Endothelial cell (in vitro differentiated cells): ENCODE measurements at regions not wholly inside any gene's neighbourhood (a gene's known extent, or its start where the extent isn't known, plus 50 kb on each side); places are given as distances from the start of the nearest gene placed in this dataset.

Experiments
- DNase-seq: peaks from one replicate; pipeline ENCODE4 v3.0.0; 2021; ENCODE audit warnings: low spot score
- H3K27ac Mint-ChIP-seq: one replicate; pipeline ENCODE4 v1.8.0; 2021; ENCODE audit warnings: mixed read lengths, inconsistent platforms; ENCODE audit not compliant: unreplicated experiment
- H3K27me3 Mint-ChIP-seq: one replicate; pipeline ENCODE4 v1.8.0; 2021; ENCODE audit warnings: mild to moderate bottlenecking, moderate library complexity, mixed read lengths, inconsistent platforms; ENCODE audit not compliant: unreplicated experiment
- H3K36me3 Mint-ChIP-seq: one replicate; pipeline ENCODE4 v1.8.0; 2021; ENCODE audit warnings: mild to moderate bottlenecking, low read depth, mixed read lengths, inconsistent platforms; ENCODE audit not compliant: unreplicated experiment
- H3K4me1 Mint-ChIP-seq: one replicate; pipeline ENCODE4 v1.8.0; 2021; ENCODE audit warnings: mild to moderate bottlenecking, mixed read lengths, inconsistent platforms; ENCODE audit not compliant: unreplicated experiment
- H3K4me3 Mint-ChIP-seq: one replicate; pipeline ENCODE4 v1.8.0; 2021; ENCODE audit warnings: mild to moderate bottlenecking, mixed read lengths, inconsistent platforms; ENCODE audit not compliant: unreplicated experiment
- H3K9me3 Mint-ChIP-seq: one replicate; pipeline ENCODE4 v1.8.0; 2021; ENCODE audit warnings: mixed read lengths, inconsistent platforms; ENCODE audit not compliant: unreplicated experiment
- CTCF ChIP-seq: fragments of 200-600 bp; sonication (generic); IDR thresholded peaks from one replicate; pipeline ENCODE4 v1.5.0; 2021; ENCODE audit warnings: antibody characterized with exemption; ENCODE audit not compliant: unreplicated experiment

- Mint-ChIP-seq H3K9me3 (no peaks in the 10 kb centered on the region), H3K4me3 (no peak overlapping the region), H3K27me3 (no peaks in the 10 kb centered on the region), H3K36me3 (no peaks in the 10 kb centered on the region), H3K4me1 (peaks cover 5% of the 10 kb centered on the region), H3K27ac (no peak overlapping the region)
- no peak for TF ChIP-seq CTCF
- no peak for DNase-seq
These were observed 847.0 kb downstream of the SORCS1 start for GRCh38 chr10:106317554-106317953.

DNA sequence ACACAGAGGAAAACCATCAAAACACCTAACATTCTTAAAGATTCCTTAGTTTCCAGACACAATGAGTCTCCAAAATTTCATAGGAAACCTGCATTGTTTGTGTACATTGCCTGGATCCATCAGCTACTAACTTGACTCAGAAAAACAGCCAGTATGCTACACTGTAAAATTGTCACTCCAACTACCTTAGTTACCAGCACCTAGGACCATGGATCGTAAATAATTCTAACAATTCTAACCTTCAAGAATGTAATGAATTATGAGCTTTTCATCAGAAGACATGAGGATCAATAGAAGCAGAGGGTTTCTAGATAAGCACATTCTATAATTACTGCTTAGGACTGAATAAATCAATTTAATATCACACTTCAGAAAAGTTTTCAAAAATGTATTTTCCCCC lies 851.5 kb downstream of the SORCS1 start:
- H3K27ac Mint-ChIP-seq = no peak overlapping the region
- no peak for DNase-seq
- no peak for TF ChIP-seq CTCF
- H3K4me1 Mint-ChIP-seq = peaks cover 5% of the 10 kb centered on the region
- H3K36me3 Mint-ChIP-seq = no peaks in the 10 kb centered on the region
- H3K4me3 Mint-ChIP-seq = no peak overlapping the region
- H3K27me3 Mint-ChIP-seq = no peaks in the 10 kb centered on the region
- H3K9me3 Mint-ChIP-seq = no peaks in the 10 kb centered on the region

DNA sequence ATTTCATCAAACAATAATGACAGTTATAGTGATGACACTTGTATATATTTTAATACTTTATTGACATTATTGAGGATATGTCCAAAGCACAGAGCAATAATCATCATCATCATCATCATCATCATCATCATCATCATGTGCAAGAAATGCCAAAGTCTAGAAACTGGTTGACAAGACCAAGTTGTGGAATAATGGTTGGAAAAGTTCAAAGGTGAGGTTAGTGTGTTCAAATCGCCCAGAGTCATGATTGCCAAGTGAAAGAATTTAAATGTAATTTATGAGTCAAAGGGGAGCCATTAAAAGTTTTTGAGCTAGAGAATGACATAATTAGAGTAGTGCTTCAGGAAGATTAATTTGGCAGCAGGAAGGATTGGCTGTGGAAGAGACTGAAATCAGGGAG lies 852.4 kb downstream of the SORCS1 start:
- TF ChIP-seq CTCF = no peak
- no peak overlapping the region for H3K27ac Mint-ChIP-seq
- H3K4me3 Mint-ChIP-seq = no peak overlapping the region
- H3K4me1 Mint-ChIP-seq = peaks cover 5% of the 10 kb centered on the region
- no peaks in the 10 kb centered on the region for H3K36me3 Mint-ChIP-seq
- no peaks in the 10 kb centered on the region for H3K9me3 Mint-ChIP-seq
- no peaks in the 10 kb centered on the region for H3K27me3 Mint-ChIP-seq
- DNase-seq = no peak

DNA sequence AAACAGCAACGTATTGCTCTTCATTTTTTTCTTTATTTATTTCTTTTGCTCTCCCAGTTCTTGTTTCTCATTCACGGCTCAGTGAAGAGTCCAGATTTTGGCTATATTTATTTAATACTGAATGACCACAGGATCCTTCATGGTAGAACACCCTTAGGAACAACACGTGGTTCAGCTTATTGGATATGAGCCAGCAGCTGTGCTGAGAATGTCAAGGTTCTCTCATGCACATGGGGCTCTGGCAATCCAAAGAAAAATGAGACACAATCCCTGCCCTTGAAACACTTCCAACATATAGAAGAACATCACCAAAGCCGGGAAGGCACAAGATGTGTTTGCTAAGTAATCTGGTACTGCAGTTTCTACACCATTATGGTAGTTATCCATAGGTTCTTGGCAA lies 852.9 kb downstream of the SORCS1 start:
- peaks cover 5% of the 10 kb centered on the region for H3K4me1 Mint-ChIP-seq
- H3K36me3 Mint-ChIP-seq = no peaks in the 10 kb centered on the region
- no peak overlapping the region for H3K4me3 Mint-ChIP-seq
- H3K27ac Mint-ChIP-seq = no peak overlapping the region
- no peaks in the 10 kb centered on the region for H3K27me3 Mint-ChIP-seq
- no peak for TF ChIP-seq CTCF
- DNase-seq = no peak
- no peaks in the 10 kb centered on the region for H3K9me3 Mint-ChIP-seq

- Mint-ChIP-seq H3K4me1 (peaks cover 3% of the 10 kb centered on the region), H3K27me3 (no peaks in the 10 kb centered on the region), H3K9me3 (no peaks in the 10 kb centered on the region), H3K4me3 (no peak overlapping the region), H3K36me3 (no peaks in the 10 kb centered on the region), H3K27ac (no peak overlapping the region)
- DNase-seq = no peak
- no peak for TF ChIP-seq CTCF
These were observed 853.9 kb downstream of the SORCS1 start for GRCh38 chr10:106310596-106310995.
